ENCODE measurements at regions not wholly inside any gene's neighbourhood (a gene's known extent, or its start where the extent isn't known, plus 50 kb on each side); places are given as distances from the start of the nearest gene placed in this dataset.

DNA sequence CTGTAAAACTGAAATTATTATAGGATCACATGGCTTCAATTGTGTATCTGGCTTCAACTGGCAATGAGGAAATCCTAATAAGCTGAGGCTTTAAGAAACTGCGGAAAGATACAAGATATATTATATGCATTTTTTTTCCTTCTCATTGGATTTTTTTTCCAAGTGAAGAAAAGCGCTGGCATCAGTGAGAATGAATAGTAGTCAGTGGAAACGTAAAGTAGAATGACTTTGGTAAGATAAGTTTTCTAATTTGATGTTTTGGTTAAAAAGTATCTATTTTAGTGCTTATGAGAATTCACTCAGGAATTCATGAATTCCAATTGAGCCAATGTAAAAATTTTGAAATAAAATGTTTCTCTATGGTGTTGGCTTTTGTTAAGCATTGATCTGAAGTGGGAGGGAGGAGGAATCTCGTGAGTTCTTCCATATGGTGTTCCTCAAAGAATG lies 173.5 kb upstream of the FRMD6 start:
- H3K4me3 ChIP-seq, result no peak overlapping the region
- H3K36me3 ChIP-seq, result no peaks in the 10 kb centered on the region
- no peaks in the 10 kb centered on the region for H3K9me3 ChIP-seq
- peaks cover 3% of the 10 kb centered on the region for H3K4me1 ChIP-seq
- no peak for ATAC-seq
- intact Hi-C loops (cut with DNase I), result no loop called here
- TF ChIP-seq, protein P1, sequence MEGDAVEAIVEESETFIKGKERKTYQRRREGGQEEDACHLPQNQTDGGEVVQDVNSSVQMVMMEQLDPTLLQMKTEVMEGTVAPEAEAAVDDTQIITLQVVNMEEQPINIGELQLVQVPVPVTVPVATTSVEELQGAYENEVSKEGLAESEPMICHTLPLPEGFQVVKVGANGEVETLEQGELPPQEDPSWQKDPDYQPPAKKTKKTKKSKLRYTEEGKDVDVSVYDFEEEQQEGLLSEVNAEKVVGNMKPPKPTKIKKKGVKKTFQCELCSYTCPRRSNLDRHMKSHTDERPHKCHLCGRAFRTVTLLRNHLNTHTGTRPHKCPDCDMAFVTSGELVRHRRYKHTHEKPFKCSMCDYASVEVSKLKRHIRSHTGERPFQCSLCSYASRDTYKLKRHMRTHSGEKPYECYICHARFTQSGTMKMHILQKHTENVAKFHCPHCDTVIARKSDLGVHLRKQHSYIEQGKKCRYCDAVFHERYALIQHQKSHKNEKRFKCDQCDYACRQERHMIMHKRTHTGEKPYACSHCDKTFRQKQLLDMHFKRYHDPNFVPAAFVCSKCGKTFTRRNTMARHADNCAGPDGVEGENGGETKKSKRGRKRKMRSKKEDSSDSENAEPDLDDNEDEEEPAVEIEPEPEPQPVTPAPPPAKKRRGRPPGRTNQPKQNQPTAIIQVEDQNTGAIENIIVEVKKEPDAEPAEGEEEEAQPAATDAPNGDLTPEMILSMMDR (IDR thresholded peaks at IDR 0.05), result no peak
- no peak for DNase-seq
- H3K27ac ChIP-seq, result no peak overlapping the region
- H3K27me3 ChIP-seq (ENCODE audit: low read depth), result no peaks in the 10 kb centered on the region

DNA sequence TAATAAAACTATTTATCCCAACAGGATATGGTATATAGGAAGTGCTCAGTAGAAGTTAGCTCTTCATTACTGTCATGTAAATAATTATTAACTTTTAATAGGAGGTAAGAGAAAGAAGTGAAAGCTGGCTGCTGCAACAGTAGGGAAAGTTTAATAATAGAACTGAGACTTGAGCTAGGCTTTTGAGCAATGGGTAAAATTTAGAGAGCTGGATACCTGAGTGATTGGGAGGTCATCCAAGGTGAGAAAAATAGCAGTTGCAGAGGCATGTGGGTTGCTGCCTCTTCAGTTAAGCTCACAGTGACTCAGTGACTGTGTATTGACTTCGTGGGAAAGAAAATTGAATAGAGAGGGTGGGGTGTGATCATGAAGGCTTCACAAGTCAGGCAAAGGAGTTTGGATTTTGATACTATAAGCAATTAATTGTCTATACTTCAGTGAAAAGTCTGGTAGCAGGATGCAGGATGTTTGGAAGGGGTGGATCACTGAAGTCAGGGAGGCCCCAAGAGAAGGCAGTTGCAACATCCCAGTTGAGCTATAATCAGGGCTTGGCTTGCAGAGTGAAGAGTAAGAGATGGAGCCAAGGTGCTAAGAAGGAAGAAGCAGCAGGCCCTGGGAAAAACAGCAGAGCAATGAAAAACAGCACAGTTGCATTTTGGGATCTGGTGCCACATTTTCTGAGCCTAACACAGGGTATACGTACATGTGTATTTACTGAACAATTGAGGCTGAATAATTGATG lies 172.0 kb upstream of the FRMD6 start:
- Histone ChIP-seq H3K9me3 (no peaks in the 10 kb centered on the region), H3K27ac (no peak overlapping the region), H3K36me3 (no peaks in the 10 kb centered on the region), H3K4me1 (peaks cover 3% of the 10 kb centered on the region), H3K4me3 (no peak overlapping the region), H3K27me3 (ENCODE audit: low read depth) (no peaks in the 10 kb centered on the region)
- no peak for DNase-seq
- no peak for ATAC-seq
- intact Hi-C loops (cut with DNase I), result no loop called here
- TF ChIP-seq, protein P1 (IDR thresholded peaks at IDR 0.05), result no peak

DNA sequence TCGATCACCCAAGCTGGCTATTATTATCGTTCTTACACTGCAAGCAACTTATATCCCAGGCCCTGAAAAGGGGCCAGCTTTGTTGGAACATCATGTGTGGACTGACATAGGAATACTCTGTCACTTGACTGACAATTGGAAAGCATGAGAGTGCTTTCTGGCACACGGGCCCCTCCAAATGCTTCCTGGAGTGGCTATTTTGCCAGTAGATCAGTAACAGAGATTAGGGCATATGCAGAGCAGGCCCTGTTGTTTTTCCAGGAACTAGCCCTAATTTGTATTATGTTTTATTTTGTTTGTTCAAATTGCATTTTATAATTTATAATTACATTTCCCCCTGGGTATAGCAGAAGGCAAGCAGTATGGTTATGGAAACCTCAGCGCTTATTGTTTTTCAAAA lies 170.1 kb upstream of the FRMD6 start:
- Histone ChIP-seq H3K4me1 (peaks cover 3% of the 10 kb centered on the region), H3K4me3 (no peak overlapping the region), H3K9me3 (no peaks in the 10 kb centered on the region), H3K27ac (no peak overlapping the region), H3K36me3 (no peaks in the 10 kb centered on the region), H3K27me3 (ENCODE audit: low read depth) (no peaks in the 10 kb centered on the region)
- ATAC-seq (no peak), DNase-seq (no peak)
- intact Hi-C loops (cut with DNase I), result no loop called here
- TF ChIP-seq, protein P1 (IDR thresholded peaks at IDR 0.05), result no peak

DNA sequence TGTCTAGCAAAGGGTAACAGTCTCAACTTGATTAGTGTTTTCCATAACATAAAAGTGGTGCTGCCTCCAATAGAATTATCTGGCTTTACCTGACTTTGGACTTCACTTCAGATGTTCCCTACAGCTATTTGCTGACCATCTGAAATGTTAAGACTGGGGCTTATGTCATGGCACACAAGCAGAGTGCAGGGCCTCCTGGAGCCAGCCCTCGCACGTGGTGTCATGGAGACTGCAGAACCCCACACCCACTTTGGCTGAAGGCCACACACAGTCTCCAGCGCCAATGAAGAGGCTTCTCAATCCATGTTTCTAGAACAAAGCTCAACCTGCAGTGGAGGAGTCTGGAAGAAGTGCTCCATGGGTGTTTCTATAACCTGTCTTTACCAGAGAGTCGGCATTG lies 169.6 kb upstream of the FRMD6 start:
- ATAC-seq (no peak), DNase-seq (no peak)
- Histone ChIP-seq H3K4me3 (no peak overlapping the region), H3K9me3 (no peaks in the 10 kb centered on the region), H3K27me3 (ENCODE audit: low read depth) (no peaks in the 10 kb centered on the region), H3K27ac (no peak overlapping the region), H3K36me3 (no peaks in the 10 kb centered on the region), H3K4me1 (peaks cover 3% of the 10 kb centered on the region)
- intact Hi-C loops (cut with DNase I), result no loop called here
- TF ChIP-seq, protein P1 (IDR thresholded peaks at IDR 0.05), result no peak

DNA sequence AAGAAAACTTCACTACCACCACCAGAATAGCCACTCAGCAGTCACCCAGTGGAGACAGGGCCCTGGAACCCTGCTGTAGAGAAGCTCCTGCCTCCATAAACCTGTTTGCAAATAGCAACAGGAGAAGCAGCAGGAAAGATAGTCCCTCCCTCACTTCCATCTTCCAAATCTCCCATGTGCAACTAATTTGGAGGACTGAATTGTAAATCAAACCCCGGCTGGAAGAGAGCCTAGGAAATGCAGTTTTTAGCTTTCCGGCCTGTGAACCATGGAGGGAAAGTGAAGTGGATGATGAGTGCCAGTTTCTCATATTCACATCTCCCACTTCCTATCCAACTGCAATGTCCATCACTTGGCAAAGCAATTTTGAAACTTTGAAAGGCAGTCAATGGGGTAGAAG lies 167.2 kb upstream of the FRMD6 start:
- Histone ChIP-seq H3K4me3 (no peak overlapping the region), H3K27me3 (ENCODE audit: low read depth) (no peaks in the 10 kb centered on the region), H3K27ac (no peak overlapping the region), H3K9me3 (no peaks in the 10 kb centered on the region), H3K36me3 (no peaks in the 10 kb centered on the region), H3K4me1 (peaks cover 2% of the 10 kb centered on the region)
- intact Hi-C loops (cut with DNase I), result no loop called here
- TF ChIP-seq, protein P1 (IDR thresholded peaks at IDR 0.05), result no peak
- DNase-seq (no peak), ATAC-seq (no peak)
